WTC11 (cell line): ENCODE measurements at regions not wholly inside any gene's neighbourhood (a gene's known extent, or its start where the extent isn't known, plus 50 kb on each side); places are given as distances from the start of the nearest gene placed in this dataset.

ENCODE experiments used
- ATAC-seq: fragments of 200-7000 bp; cut with Tn5 transposase; 2 replicates; pipeline ENCODE4 v1.10.0; 2021; ENCODE audit warnings: mild to moderate bottlenecking, moderate library complexity
- CTCF ChIA-PET: fragments of 300-600 bp; sonication (Branson Sonifier 250); formaldehyde crosslinking; loops from one replicate; lab custom pipeline; 2021; ENCODE audit warnings: antibody characterized with exemption; lab: Charles Lee
- POLR2A ChIA-PET: fragments of 350-600 bp; sonication (Branson Sonifier 250); formaldehyde crosslinking; loops from one replicate; lab custom pipeline; 2021; ENCODE audit warnings: antibody characterized with exemption; lab: Charles Lee
- DNase-seq: peaks from one replicate; pipeline ENCODE4 v3.0.0; 2021; ENCODE audit warnings: low spot score
- H3K27ac Mint-ChIP-seq: 2 replicates; pipeline ENCODE4 v1.8.0; 2021; ENCODE audit warnings: mixed read lengths
- H3K27me3 Mint-ChIP-seq: 2 replicates; pipeline ENCODE4 v1.8.0; 2021; ENCODE audit warnings: low read depth, mild to moderate bottlenecking, moderate library complexity, mixed read lengths
- H3K36me3 Mint-ChIP-seq: 2 replicates; pipeline ENCODE4 v1.8.0; 2021; ENCODE audit warnings: mixed read lengths
- H3K4me1 Mint-ChIP-seq: 2 replicates; pipeline ENCODE4 v1.8.0; 2022; ENCODE audit warnings: mixed read lengths
- H3K4me3 Mint-ChIP-seq: 2 replicates; pipeline ENCODE4 v1.8.0; 2021; ENCODE audit warnings: mild to moderate bottlenecking, moderate library complexity, mixed read lengths
- H3K9me3 Mint-ChIP-seq: 2 replicates; pipeline ENCODE4 v1.8.0; 2021; ENCODE audit warnings: mixed read lengths
- CREB1 ChIP-seq: sonication (generic); formaldehyde crosslinking; IDR thresholded peaks from 2 replicates; pipeline ENCODE4 v1.8.0; 2023; ENCODE audit warnings: mild to moderate bottlenecking, missing genetic modification reagents
- FOXK1 ChIP-seq: sonication (generic); formaldehyde crosslinking; IDR thresholded peaks from 2 replicates; pipeline ENCODE4 v1.8.0; 2022; ENCODE audit warnings: mild to moderate bottlenecking, moderate library complexity, missing genetic modification reagents
- IRF2 ChIP-seq: sonication (generic); formaldehyde crosslinking; IDR thresholded peaks from 2 replicates; pipeline ENCODE4 v1.8.0; 2022; ENCODE audit warnings: low read depth, missing genetic modification reagents, borderline replicate concordance
- JAZF1 ChIP-seq: fragments of 250-450 bp; sonication (Bioruptor Pico); IDR thresholded peaks from 2 replicates; pipeline ENCODE4 v1.9.0; 2021; ENCODE audit warnings: moderate library complexity, mild to moderate bottlenecking, inconsistent platforms
- NFATC4 ChIP-seq: fragments of 250-450 bp; sonication (Bioruptor Pico); IDR thresholded peaks from 2 replicates; pipeline ENCODE4 v1.9.0; 2021; ENCODE audit warnings: mild to moderate bottlenecking
- RELA ChIP-seq: sonication (generic); formaldehyde crosslinking; IDR thresholded peaks from 2 replicates; pipeline ENCODE4 v1.8.1; 2022; ENCODE audit warnings: missing genetic modification reagents, mild to moderate bottlenecking, borderline replicate concordance
- TCF7 ChIP-seq: sonication (generic); formaldehyde crosslinking; IDR thresholded peaks from 2 replicates; pipeline ENCODE4 v1.8.0; 2022; ENCODE audit warnings: mild to moderate bottlenecking, low read depth, missing genetic modification reagents, moderate library complexity
- TEAD4 ChIP-seq: sonication (generic); formaldehyde crosslinking; IDR thresholded peaks from 2 replicates; pipeline ENCODE4 v1.8.0; 2022; ENCODE audit warnings: mild to moderate bottlenecking, missing genetic modification reagents
- ZNF138 ChIP-seq: sonication (generic); formaldehyde crosslinking; conservative IDR thresholded peaks from 2 replicates; pipeline ENCODE4 v1.8.1; 2022; ENCODE audit warnings: mild to moderate bottlenecking, moderate library complexity, missing genetic modification reagents
- ZNF396 ChIP-seq: fragments of 250-450 bp; sonication (Bioruptor Pico); IDR thresholded peaks from 2 replicates; pipeline ENCODE4 v1.8.0; 2021; ENCODE audit warnings: mild to moderate bottlenecking, moderate library complexity, borderline replicate concordance
- TF ChIP-seq, protein P1 (sequence below): sonication (generic); formaldehyde crosslinking; IDR thresholded peaks from 2 replicates; pipeline ENCODE4 v1.8.1; 2023; ENCODE audit warnings: mild to moderate bottlenecking, moderate library complexity, missing genetic modification reagents
- TF ChIP-seq, protein P2 (sequence below): sonication (generic); formaldehyde crosslinking; conservative IDR thresholded peaks from 2 replicates; pipeline ENCODE4 v1.8.1; 2023; ENCODE audit warnings: mild to moderate bottlenecking, low read depth, missing genetic modification reagents, moderate library complexity
- TF ChIP-seq, protein P3 (sequence below): sonication (generic); formaldehyde crosslinking; IDR thresholded peaks from 2 replicates; pipeline ENCODE4 v1.8.0; 2022; ENCODE audit warnings: missing genetic modification reagents
- TF ChIP-seq, protein P4 (sequence below): fragments of 200-600 bp; IDR thresholded peaks from 2 replicates; pipeline ENCODE4 v1.8.0; 2022; ENCODE audit warnings: antibody characterized with exemption
- TF ChIP-seq, protein P5 (sequence below): fragments of 250-450 bp; sonication (Bioruptor Pico); IDR thresholded peaks from 2 replicates; pipeline ENCODE4 v2.1.2; 2022; ENCODE audit warnings: mild to moderate bottlenecking, moderate library complexity
- TF ChIP-seq, protein P6 (sequence below): sonication (generic); formaldehyde crosslinking; IDR thresholded peaks from 2 replicates; pipeline ENCODE4 v1.8.1; 2022; ENCODE audit warnings: low read depth, missing genetic modification reagents, borderline replicate concordance
- TF ChIP-seq, protein P7 (sequence below): sonication (generic); formaldehyde crosslinking; IDR thresholded peaks from 2 replicates; pipeline ENCODE4 v1.8.0; 2023; ENCODE audit warnings: missing genetic modification reagents, mild to moderate bottlenecking, borderline replicate concordance

DNA sequence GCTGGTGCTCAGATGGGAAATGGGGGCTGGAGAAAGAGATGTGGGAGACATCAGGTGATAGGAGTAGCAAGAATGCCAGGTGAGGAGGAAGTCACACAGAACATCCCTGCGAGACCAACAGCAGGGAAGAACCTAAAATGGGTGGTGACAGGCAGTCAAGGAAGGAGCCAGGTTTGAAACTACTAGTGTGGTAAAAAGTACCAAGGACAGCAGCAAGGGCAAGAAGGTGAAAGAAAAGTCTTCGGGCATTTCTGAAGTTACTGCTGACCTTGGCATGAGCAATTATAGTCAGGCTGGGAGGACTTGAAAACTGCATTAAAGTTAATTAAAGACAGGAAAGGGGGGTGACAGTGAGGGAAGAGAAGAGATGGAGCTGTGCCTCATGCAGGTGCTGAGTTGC is 410.4 kb downstream of the RAD51AP2 start:
- Mint-ChIP-seq H3K4me3 (no peak overlapping the region), H3K4me1 (0 out of 2 replicates have a peak, but pooled peaks cover 4% of the 10 kb centered on the region), H3K36me3 (no peaks in the 10 kb centered on the region), H3K9me3 (no peaks in the 10 kb centered on the region), H3K27me3 (no peaks in the 10 kb centered on the region), H3K27ac (no peak overlapping the region)
- DNase-seq, result no peak
- CTCF ChIA-PET, result no interaction called here
- POLR2A ChIA-PET, result no interaction called here
- TF ChIP-seq, protein P1, sequence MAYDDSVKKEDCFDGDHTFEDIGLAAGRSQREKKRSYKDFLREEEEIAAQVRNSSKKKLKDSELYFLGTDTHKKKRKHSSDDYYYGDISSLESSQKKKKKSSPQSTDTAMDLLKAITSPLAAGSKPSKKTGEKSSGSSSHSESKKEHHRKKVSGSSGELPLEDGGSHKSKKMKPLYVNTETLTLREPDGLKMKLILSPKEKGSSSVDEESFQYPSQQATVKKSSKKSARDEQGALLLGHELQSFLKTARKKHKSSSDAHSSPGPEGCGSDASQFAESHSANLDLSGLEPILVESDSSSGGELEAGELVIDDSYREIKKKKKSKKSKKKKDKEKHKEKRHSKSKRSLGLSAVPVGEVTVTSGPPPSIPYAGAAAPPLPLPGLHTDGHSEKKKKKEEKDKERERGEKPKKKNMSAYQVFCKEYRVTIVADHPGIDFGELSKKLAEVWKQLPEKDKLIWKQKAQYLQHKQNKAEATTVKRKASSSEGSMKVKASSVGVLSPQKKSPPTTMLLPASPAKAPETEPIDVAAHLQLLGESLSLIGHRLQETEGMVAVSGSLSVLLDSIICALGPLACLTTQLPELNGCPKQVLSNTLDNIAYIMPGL, result no peak
- no peak for TF ChIP-seq NFATC4 (CRISPR knock-in tag)
- TF ChIP-seq RELA (CRISPR knock-in tag), result no peak
- TF ChIP-seq, protein P2, sequence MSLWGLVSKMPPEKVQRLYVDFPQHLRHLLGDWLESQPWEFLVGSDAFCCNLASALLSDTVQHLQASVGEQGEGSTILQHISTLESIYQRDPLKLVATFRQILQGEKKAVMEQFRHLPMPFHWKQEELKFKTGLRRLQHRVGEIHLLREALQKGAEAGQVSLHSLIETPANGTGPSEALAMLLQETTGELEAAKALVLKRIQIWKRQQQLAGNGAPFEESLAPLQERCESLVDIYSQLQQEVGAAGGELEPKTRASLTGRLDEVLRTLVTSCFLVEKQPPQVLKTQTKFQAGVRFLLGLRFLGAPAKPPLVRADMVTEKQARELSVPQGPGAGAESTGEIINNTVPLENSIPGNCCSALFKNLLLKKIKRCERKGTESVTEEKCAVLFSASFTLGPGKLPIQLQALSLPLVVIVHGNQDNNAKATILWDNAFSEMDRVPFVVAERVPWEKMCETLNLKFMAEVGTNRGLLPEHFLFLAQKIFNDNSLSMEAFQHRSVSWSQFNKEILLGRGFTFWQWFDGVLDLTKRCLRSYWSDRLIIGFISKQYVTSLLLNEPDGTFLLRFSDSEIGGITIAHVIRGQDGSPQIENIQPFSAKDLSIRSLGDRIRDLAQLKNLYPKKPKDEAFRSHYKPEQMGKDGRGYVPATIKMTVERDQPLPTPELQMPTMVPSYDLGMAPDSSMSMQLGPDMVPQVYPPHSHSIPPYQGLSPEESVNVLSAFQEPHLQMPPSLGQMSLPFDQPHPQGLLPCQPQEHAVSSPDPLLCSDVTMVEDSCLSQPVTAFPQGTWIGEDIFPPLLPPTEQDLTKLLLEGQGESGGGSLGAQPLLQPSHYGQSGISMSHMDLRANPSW (CRISPR knock-in tag), result no peak
- no peak for TF ChIP-seq FOXK1
- TF ChIP-seq, protein P3, sequence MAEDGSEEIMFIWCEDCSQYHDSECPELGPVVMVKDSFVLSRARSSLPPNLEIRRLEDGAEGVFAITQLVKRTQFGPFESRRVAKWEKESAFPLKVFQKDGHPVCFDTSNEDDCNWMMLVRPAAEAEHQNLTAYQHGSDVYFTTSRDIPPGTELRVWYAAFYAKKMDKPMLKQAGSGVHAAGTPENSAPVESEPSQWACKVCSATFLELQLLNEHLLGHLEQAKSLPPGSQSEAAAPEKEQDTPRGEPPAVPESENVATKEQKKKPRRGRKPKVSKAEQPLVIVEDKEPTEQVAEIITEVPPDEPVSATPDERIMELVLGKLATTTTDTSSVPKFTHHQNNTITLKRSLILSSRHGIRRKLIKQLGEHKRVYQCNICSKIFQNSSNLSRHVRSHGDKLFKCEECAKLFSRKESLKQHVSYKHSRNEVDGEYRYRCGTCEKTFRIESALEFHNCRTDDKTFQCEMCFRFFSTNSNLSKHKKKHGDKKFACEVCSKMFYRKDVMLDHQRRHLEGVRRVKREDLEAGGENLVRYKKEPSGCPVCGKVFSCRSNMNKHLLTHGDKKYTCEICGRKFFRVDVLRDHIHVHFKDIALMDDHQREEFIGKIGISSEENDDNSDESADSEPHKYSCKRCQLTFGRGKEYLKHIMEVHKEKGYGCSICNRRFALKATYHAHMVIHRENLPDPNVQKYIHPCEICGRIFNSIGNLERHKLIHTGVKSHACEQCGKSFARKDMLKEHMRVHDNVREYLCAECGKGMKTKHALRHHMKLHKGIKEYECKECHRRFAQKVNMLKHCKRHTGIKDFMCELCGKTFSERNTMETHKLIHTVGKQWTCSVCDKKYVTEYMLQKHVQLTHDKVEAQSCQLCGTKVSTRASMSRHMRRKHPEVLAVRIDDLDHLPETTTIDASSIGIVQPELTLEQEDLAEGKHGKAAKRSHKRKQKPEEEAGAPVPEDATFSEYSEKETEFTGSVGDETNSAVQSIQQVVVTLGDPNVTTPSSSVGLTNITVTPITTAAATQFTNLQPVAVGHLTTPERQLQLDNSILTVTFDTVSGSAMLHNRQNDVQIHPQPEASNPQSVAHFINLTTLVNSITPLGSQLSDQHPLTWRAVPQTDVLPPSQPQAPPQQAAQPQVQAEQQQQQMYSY, result no peak
- no peak for TF ChIP-seq JAZF1 (CRISPR knock-in tag)
- TF ChIP-seq ZNF138 (CRISPR knock-in tag), result no peak
- TF ChIP-seq TCF7, result no peak
- TF ChIP-seq IRF2 (CRISPR knock-in tag), result no peak
- TF ChIP-seq, protein P4, sequence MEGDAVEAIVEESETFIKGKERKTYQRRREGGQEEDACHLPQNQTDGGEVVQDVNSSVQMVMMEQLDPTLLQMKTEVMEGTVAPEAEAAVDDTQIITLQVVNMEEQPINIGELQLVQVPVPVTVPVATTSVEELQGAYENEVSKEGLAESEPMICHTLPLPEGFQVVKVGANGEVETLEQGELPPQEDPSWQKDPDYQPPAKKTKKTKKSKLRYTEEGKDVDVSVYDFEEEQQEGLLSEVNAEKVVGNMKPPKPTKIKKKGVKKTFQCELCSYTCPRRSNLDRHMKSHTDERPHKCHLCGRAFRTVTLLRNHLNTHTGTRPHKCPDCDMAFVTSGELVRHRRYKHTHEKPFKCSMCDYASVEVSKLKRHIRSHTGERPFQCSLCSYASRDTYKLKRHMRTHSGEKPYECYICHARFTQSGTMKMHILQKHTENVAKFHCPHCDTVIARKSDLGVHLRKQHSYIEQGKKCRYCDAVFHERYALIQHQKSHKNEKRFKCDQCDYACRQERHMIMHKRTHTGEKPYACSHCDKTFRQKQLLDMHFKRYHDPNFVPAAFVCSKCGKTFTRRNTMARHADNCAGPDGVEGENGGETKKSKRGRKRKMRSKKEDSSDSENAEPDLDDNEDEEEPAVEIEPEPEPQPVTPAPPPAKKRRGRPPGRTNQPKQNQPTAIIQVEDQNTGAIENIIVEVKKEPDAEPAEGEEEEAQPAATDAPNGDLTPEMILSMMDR, result no peak
- no peak for TF ChIP-seq CREB1
- no peak for TF ChIP-seq ZNF396
- no peak for TF ChIP-seq TEAD4 (CRISPR knock-in tag)
- TF ChIP-seq, protein P5, sequence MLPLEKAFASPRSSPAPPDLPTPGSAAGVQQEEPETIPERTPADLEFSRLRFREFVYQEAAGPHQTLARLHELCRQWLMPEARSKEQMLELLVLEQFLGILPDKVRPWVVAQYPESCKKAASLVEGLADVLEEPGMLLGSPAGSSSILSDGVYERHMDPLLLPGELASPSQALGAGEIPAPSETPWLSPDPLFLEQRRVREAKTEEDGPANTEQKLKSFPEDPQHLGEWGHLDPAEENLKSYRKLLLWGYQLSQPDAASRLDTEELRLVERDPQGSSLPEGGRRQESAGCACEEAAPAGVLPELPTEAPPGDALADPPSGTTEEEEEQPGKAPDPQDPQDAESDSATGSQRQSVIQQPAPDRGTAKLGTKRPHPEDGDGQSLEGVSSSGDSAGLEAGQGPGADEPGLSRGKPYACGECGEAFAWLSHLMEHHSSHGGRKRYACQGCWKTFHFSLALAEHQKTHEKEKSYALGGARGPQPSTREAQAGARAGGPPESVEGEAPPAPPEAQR, result no peak
- TF ChIP-seq, protein P6, sequence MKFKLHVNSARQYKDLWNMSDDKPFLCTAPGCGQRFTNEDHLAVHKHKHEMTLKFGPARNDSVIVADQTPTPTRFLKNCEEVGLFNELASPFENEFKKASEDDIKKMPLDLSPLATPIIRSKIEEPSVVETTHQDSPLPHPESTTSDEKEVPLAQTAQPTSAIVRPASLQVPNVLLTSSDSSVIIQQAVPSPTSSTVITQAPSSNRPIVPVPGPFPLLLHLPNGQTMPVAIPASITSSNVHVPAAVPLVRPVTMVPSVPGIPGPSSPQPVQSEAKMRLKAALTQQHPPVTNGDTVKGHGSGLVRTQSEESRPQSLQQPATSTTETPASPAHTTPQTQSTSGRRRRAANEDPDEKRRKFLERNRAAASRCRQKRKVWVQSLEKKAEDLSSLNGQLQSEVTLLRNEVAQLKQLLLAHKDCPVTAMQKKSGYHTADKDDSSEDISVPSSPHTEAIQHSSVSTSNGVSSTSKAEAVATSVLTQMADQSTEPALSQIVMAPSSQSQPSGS, result no peak
- TF ChIP-seq, protein P7, sequence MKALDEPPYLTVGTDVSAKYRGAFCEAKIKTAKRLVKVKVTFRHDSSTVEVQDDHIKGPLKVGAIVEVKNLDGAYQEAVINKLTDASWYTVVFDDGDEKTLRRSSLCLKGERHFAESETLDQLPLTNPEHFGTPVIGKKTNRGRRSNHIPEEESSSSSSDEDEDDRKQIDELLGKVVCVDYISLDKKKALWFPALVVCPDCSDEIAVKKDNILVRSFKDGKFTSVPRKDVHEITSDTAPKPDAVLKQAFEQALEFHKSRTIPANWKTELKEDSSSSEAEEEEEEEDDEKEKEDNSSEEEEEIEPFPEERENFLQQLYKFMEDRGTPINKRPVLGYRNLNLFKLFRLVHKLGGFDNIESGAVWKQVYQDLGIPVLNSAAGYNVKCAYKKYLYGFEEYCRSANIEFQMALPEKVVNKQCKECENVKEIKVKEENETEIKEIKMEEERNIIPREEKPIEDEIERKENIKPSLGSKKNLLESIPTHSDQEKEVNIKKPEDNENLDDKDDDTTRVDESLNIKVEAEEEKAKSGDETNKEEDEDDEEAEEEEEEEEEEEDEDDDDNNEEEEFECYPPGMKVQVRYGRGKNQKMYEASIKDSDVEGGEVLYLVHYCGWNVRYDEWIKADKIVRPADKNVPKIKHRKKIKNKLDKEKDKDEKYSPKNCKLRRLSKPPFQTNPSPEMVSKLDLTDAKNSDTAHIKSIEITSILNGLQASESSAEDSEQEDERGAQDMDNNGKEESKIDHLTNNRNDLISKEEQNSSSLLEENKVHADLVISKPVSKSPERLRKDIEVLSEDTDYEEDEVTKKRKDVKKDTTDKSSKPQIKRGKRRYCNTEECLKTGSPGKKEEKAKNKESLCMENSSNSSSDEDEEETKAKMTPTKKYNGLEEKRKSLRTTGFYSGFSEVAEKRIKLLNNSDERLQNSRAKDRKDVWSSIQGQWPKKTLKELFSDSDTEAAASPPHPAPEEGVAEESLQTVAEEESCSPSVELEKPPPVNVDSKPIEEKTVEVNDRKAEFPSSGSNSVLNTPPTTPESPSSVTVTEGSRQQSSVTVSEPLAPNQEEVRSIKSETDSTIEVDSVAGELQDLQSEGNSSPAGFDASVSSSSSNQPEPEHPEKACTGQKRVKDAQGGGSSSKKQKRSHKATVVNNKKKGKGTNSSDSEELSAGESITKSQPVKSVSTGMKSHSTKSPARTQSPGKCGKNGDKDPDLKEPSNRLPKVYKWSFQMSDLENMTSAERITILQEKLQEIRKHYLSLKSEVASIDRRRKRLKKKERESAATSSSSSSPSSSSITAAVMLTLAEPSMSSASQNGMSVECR, result no peak
- no peak for ATAC-seq
